ENCODE measurements at regions not wholly inside any gene's neighbourhood (a gene's known extent, or its start where the extent isn't known, plus 50 kb on each side); places are given as distances from the start of the nearest gene placed in this dataset.

- intact Hi-C loops (cut with micrococcal nuclease) = no loop called here
- DNase-seq (no peak), ATAC-seq (no peak)
- H3K4me3 ChIP-seq (ENCODE audit: low read length) = no peak overlapping the region
- H3K4me1 Mint-ChIP-seq = no peaks in the 10 kb centered on the region
- H3K27me3 Mint-ChIP-seq (ENCODE audit: low read depth in 2 of 2) = no peaks in the 10 kb centered on the region
- H3K9me3 Mint-ChIP-seq = peaks cover 10 to 21% of the 10 kb centered on the region in 2 donors
- no peak for TF ChIP-seq CTCF (IDR thresholded peaks at IDR 0.05)
- no peaks in the 10 kb centered on the region for H3K36me3 Mint-ChIP-seq
- no peak overlapping the region for H3K4me3 Mint-ChIP-seq
- no peaks in the 10 kb centered on the region for H3K9me3 ChIP-seq (ENCODE audit: control insufficient read depth, insufficient read depth, low read length)
- no peaks in the 10 kb centered on the region for H3K4me1 ChIP-seq (ENCODE audit: control insufficient read depth, insufficient read depth, low read length)
- H3K27me3 ChIP-seq (ENCODE audit: control insufficient read depth, insufficient read depth, low read length) = no peaks in the 10 kb centered on the region
- no peak overlapping the region for H3K27ac ChIP-seq (ENCODE audit: low read length)
- no peak overlapping the region for H3K27ac Mint-ChIP-seq
- no peaks in the 10 kb centered on the region for H3K36me3 ChIP-seq (ENCODE audit: control insufficient read depth, insufficient read depth, low read length)
- WGBS (ENCODE audit: insufficient coverage) = no CpG with 5 or more reads among the region's 2 CpGs
Measured at GRCh38 chr4:176850436-176850835, 57.7 kb upstream of the VEGFC start.

GRCh38 chr4:176856421-176856820 lies 63.7 kb upstream of the VEGFC start:
- H3K36me3 ChIP-seq (ENCODE audit: control insufficient read depth, insufficient read depth, low read length) = no peaks in the 10 kb centered on the region
- 80% methylated on average over 1 of the region's 2 CpGs for WGBS (ENCODE audit: insufficient coverage)
- H3K4me1 ChIP-seq (ENCODE audit: control insufficient read depth, insufficient read depth, low read length) = no peaks in the 10 kb centered on the region
- no peak overlapping the region for H3K4me3 ChIP-seq (ENCODE audit: low read length)
- no peaks in the 10 kb centered on the region for H3K9me3 ChIP-seq (ENCODE audit: control insufficient read depth, insufficient read depth, low read length)
- Mint-ChIP-seq H3K27ac (no peak overlapping the region), H3K4me3 (no peak overlapping the region), H3K36me3 (peaks cover 13% of the 10 kb centered on the region), H3K4me1 (no peaks in the 10 kb centered on the region), H3K27me3 (ENCODE audit: low read depth in 2 of 2) (no peaks in the 10 kb centered on the region), H3K9me3 (peaks cover 16 to 25% of the 10 kb centered on the region in 2 donors)
- intact Hi-C loops (cut with micrococcal nuclease) = no loop called here
- no peak for TF ChIP-seq CTCF (IDR thresholded peaks at IDR 0.05)
- H3K27me3 ChIP-seq (ENCODE audit: control insufficient read depth, insufficient read depth, low read length) = no peaks in the 10 kb centered on the region
- no peak for DNase-seq
- ATAC-seq = no peak
- no peak overlapping the region for H3K27ac ChIP-seq (ENCODE audit: low read length)

- Histone ChIP-seq H3K4me3 (ENCODE audit: low read length) (no peak overlapping the region), H3K36me3 (ENCODE audit: control insufficient read depth, insufficient read depth, low read length) (no peaks in the 10 kb centered on the region), H3K27ac (ENCODE audit: low read length) (no peak overlapping the region), H3K4me1 (ENCODE audit: control insufficient read depth, insufficient read depth, low read length) (no peaks in the 10 kb centered on the region), H3K9me3 (ENCODE audit: control insufficient read depth, insufficient read depth, low read length) (no peaks in the 10 kb centered on the region), H3K27me3 (ENCODE audit: control insufficient read depth, insufficient read depth, low read length) (no peaks in the 10 kb centered on the region)
- Mint-ChIP-seq H3K9me3 (peaks cover 18 to 30% of the 10 kb centered on the region in 2 donors), H3K4me1 (no peaks in the 10 kb centered on the region), H3K27me3 (ENCODE audit: low read depth in 2 of 2) (no peaks in the 10 kb centered on the region), H3K4me3 (no peak overlapping the region), H3K27ac (no peak overlapping the region), H3K36me3 (peaks cover 13% of the 10 kb centered on the region)
- ATAC-seq (no peak), DNase-seq (no peak)
- intact Hi-C loops (cut with micrococcal nuclease) = no loop called here
- TF ChIP-seq CTCF (IDR thresholded peaks at IDR 0.05) = no peak
Measured at GRCh38 chr4:176858839-176859238, 66.1 kb upstream of the VEGFC start.

GRCh38 chr4:176864238-176864637 lies 71.5 kb upstream of the VEGFC start:
- 21% methylated on average over 1 of the region's 1 CpG for WGBS (ENCODE audit: insufficient coverage)
- no peak for TF ChIP-seq CTCF (IDR thresholded peaks at IDR 0.05)
- Mint-ChIP-seq H3K4me1 (no peaks in the 10 kb centered on the region), H3K4me3 (no peak overlapping the region), H3K27me3 (ENCODE audit: low read depth in 2 of 2) (no peaks in the 10 kb centered on the region), H3K36me3 (peaks cover 13% of the 10 kb centered on the region), H3K9me3 (peaks cover 22 to 35% of the 10 kb centered on the region in 2 donors), H3K27ac (no peak overlapping the region)
- Histone ChIP-seq H3K27me3 (ENCODE audit: control insufficient read depth, insufficient read depth, low read length) (no peaks in the 10 kb centered on the region), H3K4me1 (ENCODE audit: control insufficient read depth, insufficient read depth, low read length) (no peaks in the 10 kb centered on the region), H3K36me3 (ENCODE audit: control insufficient read depth, insufficient read depth, low read length) (no peaks in the 10 kb centered on the region), H3K4me3 (ENCODE audit: low read length) (no peak overlapping the region), H3K27ac (ENCODE audit: low read length) (no peak overlapping the region), H3K9me3 (ENCODE audit: control insufficient read depth, insufficient read depth, low read length) (peaks cover 3% of the 10 kb centered on the region)
- no peak for DNase-seq
- no peak for ATAC-seq
- intact Hi-C loops (cut with micrococcal nuclease) = no loop called here

All from natural killer cell (primary cell).